IPS-18c (cell line): ENCODE measurements at regions not wholly inside any gene's neighbourhood (a gene's known extent, or its start where the extent isn't known, plus 50 kb on each side); places are given as distances from the start of the nearest gene placed in this dataset.

ENCODE experiments used
- H3K4me3 ChIP-seq: 2 replicates; pipeline ENCODE4 v1.7.0; 2013; ENCODE audit warnings: low read depth, mild to moderate bottlenecking, low read length, moderate library complexity; ENCODE audit not compliant: insufficient read depth
- H3K9me3 ChIP-seq: one replicate; pipeline ENCODE4 v1.6.1; 2013; ENCODE audit warnings: mild to moderate bottlenecking, low read length, moderate library complexity; ENCODE audit not compliant: control insufficient read depth, insufficient read depth

DNA sequence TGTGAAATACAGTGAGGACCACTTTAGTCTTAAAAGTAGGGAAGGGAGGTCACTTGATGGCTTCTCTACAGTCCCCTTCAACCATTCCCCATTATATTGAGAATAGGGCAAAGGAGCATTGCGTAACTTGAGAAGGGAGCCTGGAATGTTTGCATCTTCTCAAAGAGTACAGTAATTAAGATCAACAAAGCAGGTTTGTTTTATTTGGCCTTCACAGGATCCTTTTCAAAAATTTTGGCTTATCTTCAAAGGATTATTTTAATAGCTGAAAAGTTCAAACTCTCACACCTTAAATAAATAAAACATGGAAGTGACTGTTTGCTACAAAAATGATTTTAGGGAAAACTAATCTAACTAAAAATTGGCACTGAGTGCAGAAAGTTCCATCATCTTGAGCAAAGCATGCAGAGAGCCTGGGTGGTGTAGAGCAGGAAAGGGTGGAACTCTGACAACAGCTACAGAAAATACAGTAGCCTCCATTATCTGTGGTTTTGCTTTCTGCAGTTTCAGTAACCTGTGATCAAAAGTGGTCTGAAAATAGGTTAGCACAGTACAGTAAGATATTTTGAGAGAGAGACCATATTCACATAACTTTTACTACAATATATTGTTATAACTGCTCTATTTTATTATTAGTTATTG lies 214.0 kb downstream of the MDFIC start:
- no peak overlapping the region for H3K4me3 ChIP-seq
- no peaks in the 10 kb centered on the region for H3K9me3 ChIP-seq

GRCh38 chr7:115135146-115135545 lies 213.3 kb downstream of the MDFIC start:
- H3K9me3 ChIP-seq: no peaks in the 10 kb centered on the region

GRCh38 chr7:115133248-115133647 lies 211.4 kb downstream of the MDFIC start:
- no peaks in the 10 kb centered on the region for H3K9me3 ChIP-seq
- H3K4me3 ChIP-seq: no peak overlapping the region

More at GRCh38 chr7:115135146-115135545, 213.3 kb downstream of the MDFIC start:
- no peak overlapping the region for H3K4me3 ChIP-seq

DNA sequence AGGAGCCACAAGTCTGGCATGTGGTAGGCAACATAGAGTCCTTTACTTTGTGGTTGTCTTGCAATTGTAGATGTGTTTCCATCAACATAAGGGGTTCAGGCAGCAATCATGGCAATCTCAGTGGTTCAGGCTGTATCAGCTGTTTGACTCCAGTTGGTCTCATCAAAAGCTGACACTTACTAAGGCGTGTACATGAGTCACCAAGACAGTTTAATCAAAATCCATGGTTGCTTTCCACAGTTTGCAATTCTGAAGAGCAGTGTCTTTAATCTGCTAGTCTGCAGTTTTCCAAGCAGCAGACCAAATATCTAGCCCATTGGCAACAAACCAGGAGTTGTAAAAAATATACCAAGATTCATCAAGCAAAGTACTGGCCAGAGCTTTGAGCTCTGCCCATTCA lies 210.2 kb downstream of the MDFIC start:
- Histone ChIP-seq H3K4me3 (no peak overlapping the region), H3K9me3 (no peaks in the 10 kb centered on the region)

- H3K9me3 ChIP-seq: no peaks in the 10 kb centered on the region
- no peak overlapping the region for H3K4me3 ChIP-seq
Measured at GRCh38 chr7:115128154-115128553, 206.3 kb downstream of the MDFIC start.

- Histone ChIP-seq H3K9me3 (no peaks in the 10 kb centered on the region), H3K4me3 (no peak overlapping the region)
Measured at GRCh38 chr7:115127399-115128021, 205.6 kb downstream of the MDFIC start.

DNA sequence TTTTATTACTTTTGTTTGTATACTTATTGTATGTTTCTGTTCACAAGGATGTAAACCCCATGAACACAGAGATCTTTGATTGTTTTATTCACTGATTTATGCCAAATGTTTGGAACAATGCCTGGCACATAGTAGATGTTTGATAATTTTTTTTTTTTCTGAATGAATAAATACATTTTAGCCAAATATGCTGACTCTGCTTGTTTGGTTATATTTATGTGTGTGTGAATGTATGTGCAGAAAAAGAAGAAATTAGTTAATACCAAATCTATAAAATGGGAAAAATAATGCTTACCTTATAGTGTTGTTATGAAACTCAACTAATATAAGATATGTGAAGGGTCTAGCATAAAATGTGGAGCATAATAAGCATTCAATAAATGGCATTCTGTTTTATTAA lies 203.9 kb downstream of the MDFIC start:
- H3K9me3 ChIP-seq: no peaks in the 10 kb centered on the region
- no peak overlapping the region for H3K4me3 ChIP-seq

GRCh38 chr7:115125312-115125711 lies 203.4 kb downstream of the MDFIC start:
- H3K9me3 ChIP-seq: no peaks in the 10 kb centered on the region
- H3K4me3 ChIP-seq: no peak overlapping the region

DNA sequence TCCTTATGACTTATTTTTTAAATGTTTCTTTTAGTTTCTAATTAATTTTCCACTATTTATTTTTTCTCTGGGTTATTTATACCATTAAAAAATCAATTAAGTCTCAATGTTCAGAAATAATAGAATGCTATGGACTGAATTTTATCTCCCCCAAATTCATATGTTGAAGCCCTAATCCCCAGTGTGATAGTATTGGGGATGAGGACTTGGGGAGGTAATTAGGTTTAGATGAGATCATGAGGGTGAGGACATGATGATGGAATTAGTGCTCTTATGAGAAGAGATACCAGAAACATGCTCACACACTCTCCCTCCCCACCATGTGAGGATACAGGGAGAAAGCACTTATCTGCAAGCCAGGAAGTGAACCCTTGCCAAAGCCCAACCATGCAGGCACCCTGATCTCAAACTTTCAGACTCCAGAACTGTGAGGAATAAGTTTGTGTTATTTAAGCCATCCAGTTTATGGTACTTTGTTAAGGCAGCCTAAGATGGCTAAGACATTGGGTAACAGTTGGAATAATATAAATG lies 202.6 kb downstream of the MDFIC start:
- Histone ChIP-seq H3K9me3 (no peaks in the 10 kb centered on the region), H3K4me3 (no peak overlapping the region)

DNA sequence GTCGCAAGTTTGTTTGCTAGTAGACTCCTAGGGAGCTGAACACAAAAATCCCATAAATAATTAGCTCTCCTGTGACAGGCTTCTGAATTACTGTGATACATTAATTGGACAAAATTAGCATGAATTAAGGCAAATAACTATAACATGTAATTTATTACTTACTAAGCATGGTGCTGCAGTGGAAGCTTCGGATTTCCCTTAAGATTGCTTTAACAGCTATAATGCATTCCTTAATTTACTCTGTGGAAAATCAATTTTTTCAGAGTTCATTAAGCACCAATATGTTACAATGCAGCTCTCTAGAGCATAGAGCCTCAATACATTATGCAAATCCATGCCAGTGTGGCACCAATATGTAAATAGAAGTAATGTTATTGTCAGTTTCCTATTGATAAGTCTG lies 201.5 kb downstream of the MDFIC start:
- no peaks in the 10 kb centered on the region for H3K9me3 ChIP-seq
- H3K4me3 ChIP-seq: no peak overlapping the region

- Histone ChIP-seq H3K9me3 (no peaks in the 10 kb centered on the region), H3K4me3 (no peak overlapping the region)
Measured at GRCh38 chr7:115122388-115122787, 200.5 kb downstream of the MDFIC start.

DNA sequence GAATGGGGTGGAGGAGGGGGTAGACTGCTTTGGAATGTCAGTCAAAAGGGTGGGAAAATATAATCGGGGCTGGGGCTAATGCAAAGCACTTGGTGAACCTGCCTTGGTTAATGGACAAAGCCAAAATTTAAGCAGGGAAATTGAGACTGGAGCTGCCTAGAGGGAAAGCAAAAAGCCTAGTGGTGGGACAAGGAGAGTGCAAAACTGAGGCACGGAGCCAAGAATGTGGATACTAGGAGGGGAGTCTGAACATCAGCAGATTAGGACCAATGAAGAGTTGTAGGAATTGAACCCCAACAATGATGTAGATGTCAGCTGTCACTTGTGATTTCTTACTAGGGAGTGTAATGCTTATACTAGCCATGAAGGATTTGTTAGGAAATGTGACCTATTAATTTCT lies 195.9 kb downstream of the MDFIC start:
- no peaks in the 10 kb centered on the region for H3K9me3 ChIP-seq

DNA sequence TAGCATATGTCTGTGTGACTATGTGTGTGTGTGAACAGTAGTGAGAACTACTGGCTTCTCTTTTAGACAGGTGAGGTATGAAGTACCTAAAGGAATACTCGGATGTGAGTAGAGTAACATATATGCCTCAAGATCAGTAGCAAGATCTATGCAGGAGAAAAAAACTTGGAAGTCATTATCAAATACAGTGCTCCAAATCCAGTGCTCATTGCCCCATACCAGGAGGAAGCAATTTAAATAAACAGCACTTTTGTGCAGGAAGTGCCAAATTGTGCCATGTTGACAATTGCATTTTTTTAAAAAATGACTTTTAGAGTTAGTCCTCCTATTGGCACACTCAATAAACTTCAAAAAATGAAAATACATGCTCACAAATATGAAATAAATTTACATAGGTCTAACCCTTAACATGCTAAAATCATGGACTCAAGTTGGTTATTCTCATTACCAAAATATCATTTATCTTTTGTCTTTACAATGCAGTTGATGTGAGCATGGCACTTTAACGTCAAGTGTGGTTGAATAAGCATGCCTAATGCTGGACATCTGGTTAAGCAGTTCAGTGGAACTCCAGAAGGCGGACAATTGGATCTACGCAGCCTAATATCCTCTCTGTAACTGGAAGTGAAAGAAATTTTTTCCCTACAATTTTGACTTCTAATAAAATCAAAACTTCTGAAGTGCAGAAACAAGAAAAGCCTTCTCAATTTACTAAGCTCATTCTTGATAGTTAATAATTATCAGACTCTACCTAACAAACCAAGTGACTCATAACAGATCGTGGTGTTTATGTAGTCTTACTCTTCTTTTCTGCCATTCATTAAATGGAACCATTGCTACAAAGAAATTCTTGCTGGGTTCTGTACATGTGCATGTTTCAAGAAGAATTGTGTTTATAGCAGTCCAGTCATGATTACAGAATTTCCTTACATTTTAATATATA lies 195.2 kb downstream of the MDFIC start:
- H3K9me3 ChIP-seq: no peaks in the 10 kb centered on the region
- H3K4me3 ChIP-seq: no peak overlapping the region

More for the DNA sequence above, 195.9 kb downstream of the MDFIC start:
- no peak overlapping the region for H3K4me3 ChIP-seq

GRCh38 chr7:115113776-115114175 lies 191.9 kb downstream of the MDFIC start:
- H3K9me3 ChIP-seq: no peaks in the 10 kb centered on the region

GRCh38 chr7:115113131-115113530 lies 191.2 kb downstream of the MDFIC start:
- no peak overlapping the region for H3K4me3 ChIP-seq
- H3K9me3 ChIP-seq: no peaks in the 10 kb centered on the region

More at GRCh38 chr7:115113776-115114175, 191.9 kb downstream of the MDFIC start:
- no peak overlapping the region for H3K4me3 ChIP-seq

- Histone ChIP-seq H3K4me3 (no peak overlapping the region), H3K9me3 (no peaks in the 10 kb centered on the region)
Measured at GRCh38 chr7:115110523-115110922, 188.6 kb downstream of the MDFIC start.

- no peak overlapping the region for H3K4me3 ChIP-seq
- H3K9me3 ChIP-seq: no peaks in the 10 kb centered on the region
Measured at GRCh38 chr7:115106316-115106715, 184.4 kb downstream of the MDFIC start.

- Histone ChIP-seq H3K9me3 (no peaks in the 10 kb centered on the region), H3K4me3 (no peak overlapping the region)
Measured at GRCh38 chr7:115102738-115103137, 180.8 kb downstream of the MDFIC start.
